ENCODE measurements at regions not wholly inside any gene's neighbourhood (a gene's known extent, or its start where the extent isn't known, plus 50 kb on each side); places are given as distances from the start of the nearest gene placed in this dataset.
"Not testable (repeated sequence)": the region's sequence is repeated elsewhere in the genome, so short reads cannot be mapped to it uniquely, and the experiment has no call there.

DNA sequence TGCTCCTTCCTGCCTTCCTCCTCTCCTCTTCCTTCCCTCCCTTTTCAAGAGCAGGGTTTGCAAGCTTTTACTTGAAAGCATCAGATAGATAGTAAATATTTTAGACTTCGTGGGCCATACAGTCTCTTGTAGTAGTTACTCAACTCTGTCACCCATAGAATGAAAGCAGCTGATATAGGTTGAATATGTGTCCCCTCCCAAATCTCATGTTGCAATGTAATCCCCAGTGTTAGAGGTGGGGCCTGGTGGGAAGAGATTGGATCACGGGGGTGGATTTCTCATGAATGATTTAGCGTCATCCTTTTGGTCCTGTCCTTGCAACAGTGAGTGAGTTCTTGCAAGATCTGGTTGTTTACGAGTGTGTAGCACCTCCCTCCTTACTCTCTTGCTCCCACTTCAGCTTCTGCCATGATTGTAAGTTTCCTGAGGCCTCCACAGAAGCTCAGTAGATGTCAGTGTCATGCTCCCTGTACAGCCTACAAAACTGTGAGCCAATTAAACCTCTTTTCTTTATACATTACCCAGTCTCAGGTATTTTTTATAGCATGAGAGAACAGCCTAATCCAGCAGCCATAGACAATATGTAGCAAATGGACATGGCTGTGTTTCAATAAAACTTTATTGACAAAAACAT, 124.7 kb downstream of the ART5 start:
- ATAC-seq; intact Hi-C loops (cut with DNase I); DNase-seq: not testable (repeated sequence)

DNA sequence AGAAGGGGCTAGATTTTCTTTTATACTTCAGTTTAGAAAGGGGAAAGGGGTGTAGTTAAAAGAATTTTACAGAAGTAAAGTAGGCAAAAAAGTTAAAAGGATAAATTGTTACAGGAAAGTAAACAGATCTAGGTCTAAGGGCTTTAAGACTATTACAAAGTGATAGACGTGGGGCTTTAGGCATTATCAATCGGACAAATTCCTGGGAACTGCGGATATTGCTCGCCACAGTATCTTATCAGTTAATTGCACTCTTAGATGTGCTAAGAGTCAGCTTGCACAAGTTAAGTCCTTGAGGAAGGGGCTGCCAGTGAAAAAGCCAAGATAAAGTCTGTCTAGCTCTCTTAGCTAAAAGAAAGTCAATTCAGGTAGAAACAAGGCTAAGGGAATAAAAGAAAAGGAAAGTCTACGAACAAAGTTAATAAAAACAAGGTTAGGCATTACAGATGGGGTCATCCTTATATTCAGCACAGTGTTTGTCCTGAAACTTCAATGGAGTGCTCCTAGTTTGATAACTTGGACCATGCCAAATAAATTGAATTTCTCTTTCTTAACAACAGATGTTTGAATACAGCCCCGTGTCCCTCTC, 125.4 kb downstream of the ART5 start:
- intact Hi-C loops (cut with DNase I); ATAC-seq; DNase-seq: not testable (repeated sequence)

DNA sequence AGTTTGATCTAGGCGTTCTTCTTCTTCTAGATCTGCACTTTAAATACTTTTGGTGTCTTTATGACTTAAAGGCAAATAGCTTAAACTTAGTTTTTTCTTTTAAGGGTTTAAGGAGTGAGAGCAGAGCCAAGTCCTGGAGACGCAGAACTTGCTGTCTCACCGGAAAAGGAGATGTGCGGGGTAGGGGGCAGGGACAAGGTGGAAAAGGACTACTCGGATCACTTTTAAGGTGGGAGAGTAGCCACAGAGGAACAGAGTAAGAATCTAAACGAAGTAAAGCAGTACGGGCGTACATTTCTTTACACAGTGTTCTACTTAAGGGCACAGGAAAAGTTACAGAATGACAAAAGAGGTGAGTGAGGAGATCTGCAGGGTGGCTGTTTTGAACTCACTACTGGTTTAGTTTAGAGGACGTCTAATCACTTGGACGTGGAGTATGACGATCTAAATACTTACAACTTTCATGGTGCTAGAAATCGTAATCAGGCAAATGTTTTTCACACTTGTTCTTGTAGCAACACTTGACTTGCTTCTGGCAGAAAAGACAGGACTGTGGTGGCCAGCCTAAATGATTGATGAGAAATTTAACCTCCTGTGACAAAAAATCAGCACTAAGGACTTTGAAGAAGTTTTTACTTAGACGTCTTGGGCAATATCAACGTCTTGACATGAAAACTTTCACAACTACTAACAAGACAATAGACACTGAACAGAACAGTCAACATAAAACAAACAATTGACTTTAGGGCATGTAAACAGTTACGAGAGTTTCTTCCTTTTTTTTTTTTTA, 127.0 kb downstream of the ART5 start:
- ATAC-seq; DNase-seq; intact Hi-C loops (cut with DNase I): not testable (repeated sequence)

GRCh38 chr11:3513311-3513710, 128.5 kb downstream of the ART5 start:
- ATAC-seq; intact Hi-C loops (cut with DNase I); DNase-seq: not testable (repeated sequence)

- DNase-seq; ATAC-seq; intact Hi-C loops (cut with DNase I): not testable (repeated sequence)
Observed at GRCh38 chr11:3512751-3513150, 129.0 kb downstream of the ART5 start.

GRCh38 chr11:3512133-3512703, 129.6 kb downstream of the ART5 start:
- DNase-seq; intact Hi-C loops (cut with DNase I); ATAC-seq: not testable (repeated sequence)

- intact Hi-C loops (cut with DNase I); ATAC-seq; DNase-seq: not testable (repeated sequence)
Observed at GRCh38 chr11:3511416-3512132, 130.2 kb downstream of the ART5 start.

GRCh38 chr11:3509563-3509962, 130.6 kb upstream of the ZNF195 start:
- DNase-seq; ATAC-seq; intact Hi-C loops (cut with DNase I): not testable (repeated sequence)

- DNase-seq; intact Hi-C loops (cut with DNase I); ATAC-seq: not testable (repeated sequence)
Observed at GRCh38 chr11:3499198-3499597, 120.3 kb upstream of the ZNF195 start.

DNA sequence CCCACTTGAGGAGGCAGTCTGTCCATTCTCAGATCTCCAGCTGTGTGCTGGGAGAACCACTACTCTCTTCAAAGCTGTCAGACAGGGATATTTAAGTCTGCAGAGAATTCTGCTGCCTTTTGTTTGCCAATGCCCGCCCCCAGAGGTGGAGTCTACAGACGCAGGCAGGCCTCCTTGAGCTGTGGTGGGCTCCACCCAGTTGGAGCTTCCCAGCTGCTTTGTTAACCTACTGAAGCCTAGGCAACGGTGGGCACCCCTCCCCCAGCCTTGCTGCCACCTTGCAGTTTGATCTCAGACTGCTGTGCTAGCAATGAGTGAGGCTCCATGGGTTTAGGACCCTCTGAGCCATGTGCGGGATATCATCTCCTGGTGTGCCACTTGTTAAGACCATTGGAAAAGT, 119.4 kb upstream of the ZNF195 start:
- DNase-seq; intact Hi-C loops (cut with DNase I): not testable (repeated sequence)

DNA sequence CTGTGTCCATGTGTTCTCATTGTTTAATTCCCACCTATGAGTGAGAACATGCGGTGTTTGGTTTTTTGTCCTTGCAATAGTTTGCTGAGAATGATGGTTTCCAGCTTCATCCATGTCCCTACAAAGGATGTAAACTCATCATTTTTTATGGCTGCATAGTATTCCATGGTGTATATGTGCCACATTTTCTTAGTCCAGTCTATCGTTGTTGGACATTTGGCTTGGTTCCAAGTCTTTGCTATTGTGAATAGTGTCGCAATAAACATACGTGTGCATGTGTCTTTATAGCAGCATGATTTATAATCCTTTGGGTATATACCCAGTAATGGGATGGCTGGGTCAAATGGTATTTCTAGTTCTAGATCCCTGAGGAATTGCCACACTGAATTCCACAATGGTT, 114.2 kb upstream of the ZNF195 start:
- ATAC-seq; intact Hi-C loops (cut with DNase I); DNase-seq: not testable (repeated sequence)

More for the DNA sequence above, 119.4 kb upstream of the ZNF195 start:
- not testable (repeated sequence) for ATAC-seq

DNA sequence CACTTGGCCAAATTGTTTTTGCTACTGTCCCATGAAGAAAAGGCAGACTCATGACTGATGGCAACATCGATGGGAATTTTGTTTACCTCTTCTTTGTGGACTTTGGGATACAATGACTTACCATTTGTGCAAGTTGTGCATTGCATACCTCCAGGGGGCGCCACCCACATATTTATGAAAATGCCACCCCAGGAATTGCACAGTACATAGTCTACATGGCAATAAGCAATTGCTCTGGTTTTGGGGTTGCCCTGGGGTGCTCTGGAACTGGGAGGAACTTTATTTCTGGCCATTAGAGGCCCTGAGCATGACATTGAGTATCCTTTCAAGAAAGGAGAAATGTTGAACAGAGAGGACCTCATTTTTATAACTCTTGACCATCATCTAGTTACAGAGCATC, 109.1 kb upstream of the ZNF195 start:
- intact Hi-C loops (cut with DNase I); DNase-seq; ATAC-seq: not testable (repeated sequence)

GRCh38 chr11:3485737-3486136, 106.8 kb upstream of the ZNF195 start:
- DNase-seq; ATAC-seq; intact Hi-C loops (cut with DNase I): not testable (repeated sequence)

DNA sequence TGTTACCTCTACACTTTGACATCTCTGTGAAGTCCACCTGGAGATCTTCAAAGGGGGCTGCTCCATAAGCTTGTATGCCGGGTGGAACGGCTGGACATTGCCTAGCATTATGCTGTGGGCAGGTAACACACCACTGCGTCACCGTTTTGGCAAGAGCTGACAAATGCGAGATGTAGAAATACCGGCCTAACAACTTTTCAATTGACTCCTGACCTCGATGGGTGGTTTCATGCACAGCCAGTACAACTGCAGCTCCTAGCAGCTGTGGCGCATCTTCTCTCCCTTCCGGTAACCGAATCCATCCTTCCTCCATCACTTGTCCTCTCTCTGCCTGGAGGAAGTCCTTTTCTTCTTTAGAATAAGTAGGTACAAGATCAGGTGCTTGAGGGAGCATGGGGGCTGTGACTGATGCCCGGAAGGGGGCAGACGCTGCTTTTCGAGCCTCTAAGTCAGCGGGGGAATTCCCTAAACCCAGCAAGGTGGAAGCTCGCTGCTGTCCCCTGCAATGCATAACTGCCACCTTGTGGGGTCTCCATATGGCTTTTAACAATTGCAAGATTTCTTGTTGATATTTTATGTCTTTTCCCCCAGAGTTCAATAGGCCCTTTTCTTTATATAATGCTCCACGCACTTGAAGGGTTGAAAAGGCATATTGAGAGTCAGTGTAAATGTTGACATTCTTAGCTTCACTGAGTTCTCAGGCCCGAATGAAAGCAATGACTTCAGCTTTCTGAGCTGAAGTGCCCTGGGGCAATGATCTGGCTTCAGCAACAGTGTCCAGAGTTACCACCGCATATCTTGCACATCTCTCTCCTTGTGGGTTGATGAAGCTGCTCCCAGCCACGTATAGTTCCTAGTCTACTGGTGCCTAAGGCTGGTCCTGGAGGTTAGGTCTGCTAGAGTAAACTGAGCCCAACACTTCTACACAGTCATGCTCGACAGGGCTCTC, 98.3 kb upstream of the ZNF195 start:
- ATAC-seq; intact Hi-C loops (cut with DNase I); DNase-seq: not testable (repeated sequence)

GRCh38 chr11:3476084-3476936, 97.4 kb upstream of the ZNF195 start:
- DNase-seq; intact Hi-C loops (cut with DNase I); ATAC-seq: not testable (repeated sequence)

DNA sequence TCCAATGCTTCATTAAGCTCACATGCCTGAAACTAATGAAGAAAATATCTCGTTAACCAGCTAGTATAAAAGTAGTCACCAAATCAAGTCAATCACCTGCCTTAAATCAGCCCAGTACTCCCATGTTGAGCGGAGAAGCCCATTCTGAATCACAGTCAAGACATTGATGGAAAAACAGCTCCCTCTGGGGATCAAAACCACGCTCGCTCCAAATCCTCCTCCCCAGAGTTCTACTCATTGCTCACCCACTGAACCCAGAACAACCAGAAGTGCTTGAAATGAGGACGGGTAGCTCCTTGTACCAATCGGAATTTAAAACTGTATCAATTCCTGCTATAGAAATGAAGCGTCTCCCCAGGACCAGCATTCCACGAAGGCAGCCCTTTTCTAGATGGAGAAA, 90.0 kb upstream of the ZNF195 start:
- ATAC-seq; DNase-seq; intact Hi-C loops (cut with DNase I): not testable (repeated sequence)

DNA sequence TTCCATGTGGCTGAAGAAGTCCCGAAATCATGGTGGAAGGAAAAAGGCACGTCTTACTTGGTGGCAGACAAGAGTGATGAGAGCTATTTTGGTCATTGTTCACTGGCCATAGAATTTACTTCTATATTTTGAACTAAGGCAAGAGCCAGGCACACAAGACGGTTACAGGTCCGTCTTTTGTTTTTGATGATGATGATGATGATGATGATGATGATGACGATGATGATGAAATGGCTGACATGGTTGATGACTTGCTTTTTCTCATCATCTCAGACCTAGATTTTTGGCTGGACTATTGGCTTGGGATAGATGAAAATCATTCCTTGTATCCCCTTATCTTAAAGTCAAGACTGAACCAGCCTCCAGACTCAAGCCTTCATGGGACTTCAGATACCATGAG, 88.7 kb upstream of the ZNF195 start:
- DNase-seq; ATAC-seq; intact Hi-C loops (cut with DNase I): not testable (repeated sequence)
